Sigmoid colon (tissue), 6 donors: ENCODE measurements at regions not wholly inside any gene's neighbourhood (a gene's known extent, or its start where the extent isn't known, plus 50 kb on each side); places are given as distances from the start of the nearest gene placed in this dataset.
A peak's percentile ranks its signal among the peaks of the same experiment; 100 is the strongest.

ENCODE experiments used
- DNase-seq: peaks from one replicate; pipeline ENCODE4 v3.0.0-alpha.2; 2019
- H3K27ac ChIP-seq, 4 donors: fragments of 200-600 bp; sonication (generic); one replicate each; pipeline ENCODE4 v1.5.1; 2016 to 2019; ENCODE audit warnings: mild to moderate bottlenecking in 1 of 4
- H3K27me3 ChIP-seq, 3 donors: fragments of 200-600 bp; sonication (generic); one replicate each; pipeline ENCODE4 v1.5.1; 2019; ENCODE audit warnings: mild to moderate bottlenecking in 1 of 3
- H3K36me3 ChIP-seq, 4 donors: fragments of 200-600 bp; sonication (generic); one replicate each; pipeline ENCODE4 v1.5.1; 2016 to 2019
- H3K4me1 ChIP-seq, 4 donors: fragments of 200-600 bp; sonication (generic); one replicate each; pipeline ENCODE4 v1.5.1; 2017 to 2019
- H3K4me3 ChIP-seq, 4 donors: fragments of 200-600 bp; sonication (generic); one replicate each; pipeline ENCODE4 v1.5.1; 2017 to 2019; ENCODE audit warnings: mild to moderate bottlenecking in 2 of 4, moderate library complexity in 1 of 4
- H3K9me3 ChIP-seq, 4 donors: fragments of 200-600 bp in 3 of 4; sonication (generic) in 3 of 4; one replicate each; pipeline versions ENCODE4 v1.5.1 to v1.6.1; 2013 to 2019
- CTCF ChIP-seq, 4 experiments: fragments of 450-650 bp in 3 of 4; fragments of 200-600 bp in 1 of 4; IDR thresholded peaks; one replicate each; pipeline ENCODE4 v1.5.1; 2016 to 2019; ENCODE audit warnings: antibody characterized with exemption in 4 of 4, mild to moderate bottlenecking in 3 of 4, moderate library complexity in 2 of 4
- EP300 ChIP-seq, 4 donors: sonication (generic); formaldehyde crosslinking; IDR thresholded peaks; one replicate each; pipeline ENCODE4 v1.6.1; 2017; ENCODE audit warnings: antibody characterized with exemption in 4 of 4
- POLR2A ChIP-seq, 2 donors: fragments of 450-650 bp; IDR thresholded peaks; one replicate each; pipeline ENCODE4 v1.6.1; 2016; ENCODE audit warnings: antibody characterized with exemption in 2 of 2, mild to moderate bottlenecking in 2 of 2, moderate library complexity in 2 of 2
- POLR2AphosphoS5 ChIP-seq, 4 donors: sonication (generic); formaldehyde crosslinking; IDR thresholded peaks; one replicate each; pipeline ENCODE4 v1.6.1; 2017; ENCODE audit warnings: antibody characterized with exemption in 4 of 4
- WGBS, 2 donors: extraction: QIAGEN DNeasy Blood & Tissue Kit; methylation state at CpG; one replicate each; pipeline ENCODE4 v1.1.7; 2013; 5-methylcytosine and 5-hydroxymethylcytosine counted together
- intact Hi-C: fragments of 100-400 bp; cut with DNase I; formaldehyde crosslinking; loops from one replicate; pipeline ENCODE4 v1.15.1; 2023
- donor health status: healthy with polysubstance abuse.
- donor health status: healthy.

GRCh38 chr10:130368761-130369560, 232.8 kb downstream of the GLRX3 start:
- H3K4me1 ChIP-seq = no peaks in the 10 kb centered on the region
- TF ChIP-seq EP300 (IDR thresholded peaks at IDR 0.05) (no peak), POLR2A (IDR thresholded peaks at IDR 0.05) (no peak), CTCF (IDR thresholded peaks at IDR 0.05) (no peak), POLR2AphosphoS5 (IDR thresholded peaks at IDR 0.05) (no peak)
- intact Hi-C loops = no loop called here
- H3K27me3 ChIP-seq = no peaks in the 10 kb centered on the region
- H3K4me3 ChIP-seq = no peak overlapping the region
- no peak for DNase-seq
- no peaks in the 10 kb centered on the region for H3K36me3 ChIP-seq
- H3K9me3 ChIP-seq = no peaks in the 10 kb centered on the region
- H3K27ac ChIP-seq = no peak overlapping the region
- 64 to 67% methylated on average over 20 of the region's 20 CpGs for WGBS, 2 donors

DNA sequence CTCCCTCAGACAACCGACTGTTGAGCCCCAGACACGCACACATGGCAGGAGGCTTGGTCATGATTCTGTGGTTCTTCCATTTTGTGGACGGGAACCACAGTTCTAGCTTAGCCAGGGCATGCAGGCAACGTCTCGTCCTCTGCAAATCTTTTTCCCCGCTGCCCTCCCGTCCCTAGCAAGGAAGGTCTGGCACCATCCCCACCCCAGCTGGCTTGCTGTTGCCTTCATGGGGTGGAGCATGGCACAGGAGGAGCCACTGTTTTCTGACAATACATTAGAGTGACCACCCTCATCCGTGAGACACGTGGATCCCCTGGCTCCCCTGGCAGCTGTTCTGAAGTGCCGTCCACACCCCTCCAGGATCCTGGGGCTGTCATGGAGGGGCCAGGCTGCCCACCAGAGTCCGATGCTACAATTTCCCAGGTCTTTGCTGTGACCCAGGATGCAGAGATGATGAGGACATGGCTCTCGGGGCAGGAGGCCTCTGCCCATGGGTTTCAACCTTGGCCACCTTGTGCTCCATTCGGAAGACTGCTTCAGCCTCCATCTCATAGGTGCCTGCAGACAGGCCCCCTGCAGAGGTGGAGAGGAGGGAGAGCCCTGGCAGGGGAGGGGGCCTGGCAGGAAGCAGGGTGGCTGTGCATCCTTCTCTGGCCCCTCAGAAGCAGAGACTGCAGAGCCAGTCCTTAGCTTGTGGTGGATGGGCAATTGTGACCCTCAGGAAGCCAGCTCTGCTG, 233.6 kb downstream of the GLRX3 start:
- no peaks in the 10 kb centered on the region for H3K36me3 ChIP-seq
- H3K9me3 ChIP-seq = no peaks in the 10 kb centered on the region
- H3K27me3 ChIP-seq = no peaks in the 10 kb centered on the region
- 75 to 86% methylated on average over 13 of the region's 13 CpGs for WGBS, 2 donors
- no peak for DNase-seq
- no peaks in the 10 kb centered on the region for H3K4me1 ChIP-seq
- H3K4me3 ChIP-seq = no peak overlapping the region
- no peak overlapping the region for H3K27ac ChIP-seq
- TF ChIP-seq POLR2AphosphoS5 (IDR thresholded peaks at IDR 0.05) = no peak
- TF ChIP-seq CTCF (IDR thresholded peaks at IDR 0.05) = no peak
- no peak for TF ChIP-seq EP300 (IDR thresholded peaks at IDR 0.05)
- TF ChIP-seq POLR2A (IDR thresholded peaks at IDR 0.05) = no peak
- intact Hi-C loops = no loop called here

- H3K27me3 ChIP-seq = no peaks in the 10 kb centered on the region
- H3K27ac ChIP-seq = no peak overlapping the region
- TF ChIP-seq POLR2A (IDR thresholded peaks at IDR 0.05) (no peak), POLR2AphosphoS5 (IDR thresholded peaks at IDR 0.05) (no peak), EP300 (IDR thresholded peaks at IDR 0.05) (no peak), CTCF (IDR thresholded peaks at IDR 0.05) (no peak)
- no peaks in the 10 kb centered on the region for H3K36me3 ChIP-seq
- DNase-seq = no peak
- WGBS, 2 donors = 44 to 67% methylated on average over 10 of the region's 10 CpGs
- intact Hi-C loops = no loop called here
- no peak overlapping the region for H3K4me3 ChIP-seq
- H3K4me1 ChIP-seq = no peaks in the 10 kb centered on the region
- no peaks in the 10 kb centered on the region for H3K9me3 ChIP-seq
Observed at GRCh38 chr10:130370721-130371120, 234.5 kb downstream of the GLRX3 start.

GRCh38 chr10:130371156-130371555, 235.0 kb downstream of the GLRX3 start:
- Histone ChIP-seq H3K27me3 (no peaks in the 10 kb centered on the region), H3K4me1 (no peaks in the 10 kb centered on the region), H3K36me3 (no peaks in the 10 kb centered on the region), H3K27ac (no peak overlapping the region), H3K9me3 (no peaks in the 10 kb centered on the region), H3K4me3 (no peak overlapping the region)
- intact Hi-C loops = no loop called here
- no peak for TF ChIP-seq POLR2A (IDR thresholded peaks at IDR 0.05)
- no peak for TF ChIP-seq CTCF (IDR thresholded peaks at IDR 0.05)
- TF ChIP-seq EP300 (IDR thresholded peaks at IDR 0.05) = no peak
- no peak for TF ChIP-seq POLR2AphosphoS5 (IDR thresholded peaks at IDR 0.05)
- peak; percentile 11 for DNase-seq
- WGBS, 2 donors = 67 to 71% methylated on average over 6 of the region's 6 CpGs
